ENCODE measurements at regions not wholly inside any gene's neighbourhood (a gene's known extent, or its start where the extent isn't known, plus 50 kb on each side); places are given as distances from the start of the nearest gene placed in this dataset.

DNA sequence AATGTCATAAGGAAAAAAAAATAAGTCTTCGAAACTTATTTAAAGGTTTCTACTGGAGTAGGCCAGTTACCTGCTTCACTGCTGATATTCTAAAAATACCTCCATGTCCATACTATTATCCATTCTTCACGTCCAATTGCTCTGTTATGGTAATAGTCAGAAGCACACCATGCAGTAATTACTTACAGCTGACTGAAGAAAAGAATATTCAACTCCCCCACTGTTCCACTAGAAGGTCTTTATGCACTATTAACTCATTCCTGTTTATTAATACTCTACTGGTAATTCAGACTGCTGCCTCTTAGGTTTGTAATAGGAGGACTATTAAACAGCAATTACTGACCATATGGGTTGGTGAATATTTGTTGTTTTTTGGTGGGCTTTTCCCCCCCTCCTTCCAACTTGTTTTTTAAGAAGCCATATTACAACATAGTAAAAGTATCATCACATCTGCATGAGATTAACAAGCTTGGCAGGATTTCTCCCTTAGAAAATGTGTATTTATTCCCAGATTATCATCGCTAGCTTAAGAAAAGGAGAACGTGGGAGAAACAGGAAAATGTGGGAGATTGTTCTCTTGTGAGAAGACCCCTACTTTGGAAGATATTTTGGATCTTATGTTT lies 806.4 kb upstream of the FANCL start:
- no peaks in the 10 kb centered on the region for H3K4me1 Mint-ChIP-seq (ENCODE audit: low read depth)
- no peak for DNase-seq

DNA sequence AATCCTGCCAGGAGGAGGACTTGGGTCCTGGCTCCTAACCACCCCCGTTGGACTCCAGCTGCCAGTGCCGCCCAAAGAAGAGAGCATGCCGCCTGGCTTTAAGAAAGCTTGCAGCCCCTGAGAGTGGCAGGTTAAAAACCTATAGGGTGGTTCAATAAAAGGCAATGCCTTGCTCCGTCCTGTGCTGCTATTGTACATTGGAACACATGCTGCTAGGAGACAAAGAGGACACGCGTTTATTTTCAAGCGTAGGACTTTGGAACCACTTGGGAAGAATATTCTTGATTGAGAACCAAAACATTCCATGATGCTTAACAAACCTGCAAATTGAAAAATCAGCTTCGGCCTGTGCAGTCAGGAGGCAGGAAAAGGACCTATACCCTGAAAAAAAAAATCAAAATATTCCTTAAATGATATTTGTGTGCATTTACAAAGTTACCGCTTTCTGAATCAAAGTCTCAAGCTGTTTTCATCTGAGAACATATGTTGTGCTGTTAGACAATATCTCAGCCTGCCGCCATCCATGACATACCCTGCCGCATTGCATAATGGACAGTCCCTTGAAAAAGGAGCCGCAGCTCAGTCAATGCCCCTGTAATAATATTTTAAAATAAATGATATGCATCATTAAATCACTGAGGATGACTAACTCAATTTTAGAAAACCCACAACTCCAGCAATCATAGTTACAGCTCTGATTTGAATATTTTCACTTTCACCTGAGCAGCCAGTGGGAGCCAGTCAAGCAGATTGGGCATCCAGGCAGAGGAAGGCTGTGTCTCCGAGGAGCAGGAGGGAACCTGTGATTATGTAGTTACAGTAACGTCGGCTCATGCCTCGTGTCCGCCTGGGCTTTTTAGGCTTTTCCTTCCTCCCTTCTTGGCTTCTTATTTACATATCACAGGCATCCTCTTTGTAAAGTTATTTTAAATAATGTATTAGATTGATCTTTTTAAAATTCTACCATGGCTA lies 805.6 kb upstream of the FANCL start:
- no peak overlapping the region for H3K4me3 Mint-ChIP-seq
- no peak overlapping the region for H3K27ac Mint-ChIP-seq
- H3K4me1 Mint-ChIP-seq (ENCODE audit: low read depth), result no peaks in the 10 kb centered on the region
- H3K36me3 Mint-ChIP-seq (ENCODE audit: low read depth), result no peaks in the 10 kb centered on the region
- no peaks in the 10 kb centered on the region for H3K27me3 Mint-ChIP-seq (ENCODE audit: insufficient read depth)
- TF ChIP-seq, protein P1, sequence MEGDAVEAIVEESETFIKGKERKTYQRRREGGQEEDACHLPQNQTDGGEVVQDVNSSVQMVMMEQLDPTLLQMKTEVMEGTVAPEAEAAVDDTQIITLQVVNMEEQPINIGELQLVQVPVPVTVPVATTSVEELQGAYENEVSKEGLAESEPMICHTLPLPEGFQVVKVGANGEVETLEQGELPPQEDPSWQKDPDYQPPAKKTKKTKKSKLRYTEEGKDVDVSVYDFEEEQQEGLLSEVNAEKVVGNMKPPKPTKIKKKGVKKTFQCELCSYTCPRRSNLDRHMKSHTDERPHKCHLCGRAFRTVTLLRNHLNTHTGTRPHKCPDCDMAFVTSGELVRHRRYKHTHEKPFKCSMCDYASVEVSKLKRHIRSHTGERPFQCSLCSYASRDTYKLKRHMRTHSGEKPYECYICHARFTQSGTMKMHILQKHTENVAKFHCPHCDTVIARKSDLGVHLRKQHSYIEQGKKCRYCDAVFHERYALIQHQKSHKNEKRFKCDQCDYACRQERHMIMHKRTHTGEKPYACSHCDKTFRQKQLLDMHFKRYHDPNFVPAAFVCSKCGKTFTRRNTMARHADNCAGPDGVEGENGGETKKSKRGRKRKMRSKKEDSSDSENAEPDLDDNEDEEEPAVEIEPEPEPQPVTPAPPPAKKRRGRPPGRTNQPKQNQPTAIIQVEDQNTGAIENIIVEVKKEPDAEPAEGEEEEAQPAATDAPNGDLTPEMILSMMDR (IDR thresholded peaks at IDR 0.05), result no peak
- DNase-seq, result no peak
- H3K9me3 Mint-ChIP-seq, result no peaks in the 10 kb centered on the region; the same call in 1 of the 2 replicates

More for the DNA sequence above, 806.4 kb upstream of the FANCL start:
- H3K9me3 Mint-ChIP-seq, result no peaks in the 10 kb centered on the region; the same call in 1 of the 2 replicates
- H3K27ac Mint-ChIP-seq, result no peak overlapping the region
- no peaks in the 10 kb centered on the region for H3K36me3 Mint-ChIP-seq (ENCODE audit: low read depth)
- no peak overlapping the region for H3K4me3 Mint-ChIP-seq
- no peaks in the 10 kb centered on the region for H3K27me3 Mint-ChIP-seq (ENCODE audit: insufficient read depth)
- TF ChIP-seq, protein P1 (IDR thresholded peaks at IDR 0.05), result no peak

DNA sequence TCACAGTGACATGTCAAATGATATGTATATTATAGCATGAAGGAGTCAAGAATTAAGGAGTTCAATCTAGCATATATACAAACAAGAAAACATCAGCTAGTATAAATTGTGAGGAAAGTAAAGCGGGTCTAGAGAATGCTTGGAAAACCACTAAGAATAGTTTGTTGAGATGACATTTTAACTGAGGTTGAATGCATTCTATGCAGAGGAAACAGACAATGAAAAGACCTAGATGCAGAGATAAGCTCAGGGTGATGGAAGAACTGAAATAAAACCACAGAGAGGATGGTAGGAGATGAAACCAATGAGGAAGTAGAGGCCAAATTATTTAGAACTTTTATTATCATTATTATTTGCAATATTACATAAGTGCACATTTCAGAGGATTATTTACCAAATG lies 803.6 kb upstream of the FANCL start:
- no peak overlapping the region for H3K27ac Mint-ChIP-seq
- no peaks in the 10 kb centered on the region; the same call in 1 of the 2 replicates for H3K9me3 Mint-ChIP-seq
- no peaks in the 10 kb centered on the region for H3K36me3 Mint-ChIP-seq (ENCODE audit: low read depth)
- no peak for DNase-seq
- no peak overlapping the region for H3K4me3 Mint-ChIP-seq
- no peaks in the 10 kb centered on the region for H3K4me1 Mint-ChIP-seq (ENCODE audit: low read depth)
- no peaks in the 10 kb centered on the region for H3K27me3 Mint-ChIP-seq (ENCODE audit: insufficient read depth)
- TF ChIP-seq, protein P1 (IDR thresholded peaks at IDR 0.05), result no peak

DNA sequence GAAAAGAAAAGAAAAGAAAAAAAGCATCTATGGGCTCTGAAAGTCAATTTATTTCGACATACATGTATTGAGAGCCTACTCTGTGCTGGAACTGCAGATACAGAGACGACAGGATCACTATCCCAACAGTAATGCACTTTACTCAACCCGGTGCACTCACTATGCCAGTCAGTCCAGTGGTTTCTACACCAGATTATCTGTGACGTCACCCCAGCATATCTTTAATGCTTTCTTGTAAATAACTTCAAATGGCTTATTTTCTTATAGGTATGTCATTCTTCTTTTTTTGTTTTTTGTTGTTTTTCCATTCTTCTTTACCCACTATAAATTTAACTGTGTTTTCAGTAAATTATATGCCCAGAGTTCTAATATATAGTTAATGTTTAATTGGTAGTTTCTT lies 800.0 kb upstream of the FANCL start:
- Mint-ChIP-seq H3K4me1 (ENCODE audit: low read depth) (no peaks in the 10 kb centered on the region), H3K36me3 (ENCODE audit: low read depth) (no peaks in the 10 kb centered on the region), H3K27ac (no peak overlapping the region), H3K9me3 (peaks cover 4% of the 10 kb centered on the region), H3K27me3 (ENCODE audit: insufficient read depth) (no peaks in the 10 kb centered on the region), H3K4me3 (no peak overlapping the region)
- DNase-seq, result no peak
- TF ChIP-seq, protein P1 (IDR thresholded peaks at IDR 0.05), result no peak

DNA sequence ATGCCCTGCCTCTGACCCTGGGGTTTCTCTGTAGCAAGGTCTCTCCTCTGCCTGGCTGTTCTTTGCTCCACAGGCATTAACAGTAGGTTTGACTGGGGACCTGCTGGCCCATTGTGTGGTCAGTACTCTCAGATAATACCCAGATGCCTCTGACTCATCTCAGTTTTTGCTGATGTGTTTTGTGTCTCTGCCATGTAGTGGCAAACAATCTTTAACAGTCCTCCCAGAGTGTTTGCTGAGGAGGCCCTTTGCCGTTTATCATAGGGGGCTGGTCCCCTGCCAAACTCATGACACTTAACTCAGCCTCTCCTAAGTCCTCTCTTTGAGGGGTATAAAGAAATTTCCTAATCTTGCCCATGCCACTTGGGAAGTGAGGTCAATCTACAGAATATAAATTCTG lies 793.7 kb upstream of the FANCL start:
- Mint-ChIP-seq H3K27ac (no peak overlapping the region), H3K9me3 (peaks cover 4% of the 10 kb centered on the region; the same call in 1 of the 2 replicates)

More for the DNA sequence above, 793.7 kb upstream of the FANCL start:
- Mint-ChIP-seq H3K4me1 (ENCODE audit: low read depth) (no peaks in the 10 kb centered on the region), H3K36me3 (ENCODE audit: low read depth) (no peaks in the 10 kb centered on the region), H3K27me3 (ENCODE audit: insufficient read depth) (peaks cover 2% of the 10 kb centered on the region), H3K4me3 (no peak overlapping the region)
- TF ChIP-seq, protein P1 (IDR thresholded peaks at IDR 0.05), result no peak
- DNase-seq, result no peak

Measured in HFFc6 (cell line).